ENCODE measurements at regions not wholly inside any gene's neighbourhood (a gene's known extent, or its start where the extent isn't known, plus 50 kb on each side); places are given as distances from the start of the nearest gene placed in this dataset.

GRCh38 chr1:209433649-209434031, 149.9 kb upstream of the CAMK1G start:
- TF ChIP-seq FOXP2 (optimal IDR thresholded peaks at IDR 0.05; ENCODE audit: borderline replicate concordance, extremely low read depth, extremely low read length, insufficient read depth) (no peak), POLR2AphosphoS5 (IDR thresholded peaks at IDR 0.05; ENCODE audit: low read depth, low read length) (no peak), TAF1 (IDR thresholded peaks at IDR 0.05; ENCODE audit: borderline replicate concordance, insufficient read depth, low read length) (no peak), SIN3A (IDR thresholded peaks at IDR 0.05; ENCODE audit: borderline replicate concordance, insufficient read depth, low read length) (no peak)
- TF ChIP-seq, protein P1, sequence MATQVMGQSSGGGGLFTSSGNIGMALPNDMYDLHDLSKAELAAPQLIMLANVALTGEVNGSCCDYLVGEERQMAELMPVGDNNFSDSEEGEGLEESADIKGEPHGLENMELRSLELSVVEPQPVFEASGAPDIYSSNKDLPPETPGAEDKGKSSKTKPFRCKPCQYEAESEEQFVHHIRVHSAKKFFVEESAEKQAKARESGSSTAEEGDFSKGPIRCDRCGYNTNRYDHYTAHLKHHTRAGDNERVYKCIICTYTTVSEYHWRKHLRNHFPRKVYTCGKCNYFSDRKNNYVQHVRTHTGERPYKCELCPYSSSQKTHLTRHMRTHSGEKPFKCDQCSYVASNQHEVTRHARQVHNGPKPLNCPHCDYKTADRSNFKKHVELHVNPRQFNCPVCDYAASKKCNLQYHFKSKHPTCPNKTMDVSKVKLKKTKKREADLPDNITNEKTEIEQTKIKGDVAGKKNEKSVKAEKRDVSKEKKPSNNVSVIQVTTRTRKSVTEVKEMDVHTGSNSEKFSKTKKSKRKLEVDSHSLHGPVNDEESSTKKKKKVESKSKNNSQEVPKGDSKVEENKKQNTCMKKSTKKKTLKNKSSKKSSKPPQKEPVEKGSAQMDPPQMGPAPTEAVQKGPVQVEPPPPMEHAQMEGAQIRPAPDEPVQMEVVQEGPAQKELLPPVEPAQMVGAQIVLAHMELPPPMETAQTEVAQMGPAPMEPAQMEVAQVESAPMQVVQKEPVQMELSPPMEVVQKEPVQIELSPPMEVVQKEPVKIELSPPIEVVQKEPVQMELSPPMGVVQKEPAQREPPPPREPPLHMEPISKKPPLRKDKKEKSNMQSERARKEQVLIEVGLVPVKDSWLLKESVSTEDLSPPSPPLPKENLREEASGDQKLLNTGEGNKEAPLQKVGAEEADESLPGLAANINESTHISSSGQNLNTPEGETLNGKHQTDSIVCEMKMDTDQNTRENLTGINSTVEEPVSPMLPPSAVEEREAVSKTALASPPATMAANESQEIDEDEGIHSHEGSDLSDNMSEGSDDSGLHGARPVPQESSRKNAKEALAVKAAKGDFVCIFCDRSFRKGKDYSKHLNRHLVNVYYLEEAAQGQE (IDR thresholded peaks at IDR 0.05; ENCODE audit: insufficient read depth in 1 of 2, low read depth in 2 of 2, low read length in 2 of 2): no peak

- no peak for TF ChIP-seq POLR2AphosphoS5 (IDR thresholded peaks at IDR 0.05; ENCODE audit: low read depth, low read length)
- no peak for TF ChIP-seq TAF1 (IDR thresholded peaks at IDR 0.05; ENCODE audit: borderline replicate concordance, insufficient read depth, low read length)
- TF ChIP-seq SIN3A (IDR thresholded peaks at IDR 0.05; ENCODE audit: borderline replicate concordance, insufficient read depth, low read length): no peak
- TF ChIP-seq, protein P1 (IDR thresholded peaks at IDR 0.05; ENCODE audit: insufficient read depth in 1 of 2, low read depth in 2 of 2, low read length in 2 of 2): no peak
- no peak for TF ChIP-seq FOXP2 (optimal IDR thresholded peaks at IDR 0.05; ENCODE audit: borderline replicate concordance, extremely low read depth, extremely low read length, insufficient read depth)
Measured at GRCh38 chr1:209434066-209434465, 149.4 kb upstream of the CAMK1G start.

DNA sequence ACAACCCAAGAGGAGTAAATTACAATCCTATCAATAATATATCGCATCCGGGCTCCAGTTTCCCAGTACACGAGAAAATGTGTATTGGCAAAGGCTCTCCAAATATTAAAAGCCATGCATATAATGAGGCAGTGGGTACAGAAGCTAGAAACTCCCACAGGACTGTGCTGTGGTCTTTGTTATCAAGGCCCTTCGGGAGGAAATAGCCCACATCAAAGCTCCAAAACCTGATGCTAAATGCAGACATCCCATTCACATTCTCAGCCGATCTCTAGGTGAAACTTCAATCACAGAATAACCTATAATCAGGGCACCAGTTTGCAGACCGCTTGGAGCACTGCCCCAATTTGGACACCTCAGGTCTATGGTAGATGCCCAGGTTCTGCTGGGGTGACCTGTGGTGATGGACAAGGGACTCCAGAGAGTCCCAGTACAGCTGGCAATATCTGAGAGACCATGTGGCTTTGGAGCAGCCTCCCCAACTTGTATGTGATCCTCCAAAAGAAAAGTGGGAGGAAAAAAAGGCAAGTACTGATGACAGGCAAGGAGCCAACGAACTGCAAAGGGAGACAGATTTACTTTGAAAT, 148.8 kb upstream of the CAMK1G start:
- TF ChIP-seq FOXP2 (optimal IDR thresholded peaks at IDR 0.05; ENCODE audit: borderline replicate concordance, extremely low read depth, extremely low read length, insufficient read depth) (no peak), POLR2AphosphoS5 (IDR thresholded peaks at IDR 0.05; ENCODE audit: low read depth, low read length) (no peak), TAF1 (IDR thresholded peaks at IDR 0.05; ENCODE audit: borderline replicate concordance, insufficient read depth, low read length) (no peak), SIN3A (IDR thresholded peaks at IDR 0.05; ENCODE audit: borderline replicate concordance, insufficient read depth, low read length) (no peak)
- TF ChIP-seq, protein P1 (IDR thresholded peaks at IDR 0.05; ENCODE audit: insufficient read depth in 1 of 2, low read depth in 2 of 2, low read length in 2 of 2): no peak

GRCh38 chr1:209435654-209436566, 147.6 kb upstream of the CAMK1G start:
- TF ChIP-seq TAF1 (IDR thresholded peaks at IDR 0.05; ENCODE audit: borderline replicate concordance, insufficient read depth, low read length) (no peak), FOXP2 (optimal IDR thresholded peaks at IDR 0.05; ENCODE audit: borderline replicate concordance, extremely low read depth, extremely low read length, insufficient read depth) (no peak), POLR2AphosphoS5 (IDR thresholded peaks at IDR 0.05; ENCODE audit: low read depth, low read length) (no peak), SIN3A (IDR thresholded peaks at IDR 0.05; ENCODE audit: borderline replicate concordance, insufficient read depth, low read length) (no peak)
- TF ChIP-seq, protein P1 (IDR thresholded peaks at IDR 0.05; ENCODE audit: insufficient read depth in 1 of 2, low read depth in 2 of 2, low read length in 2 of 2): no peak

All from PFSK-1 (cell line).